Upper lobe of left lung (tissue), 6 donors: ENCODE measurements at regions not wholly inside any gene's neighbourhood (a gene's known extent, or its start where the extent isn't known, plus 50 kb on each side); places are given as distances from the start of the nearest gene placed in this dataset.

Source experiments
- ATAC-seq, 2 donors: fragments of 200-7000 bp; cut with Tn5 transposase; one replicate each; pipeline ENCODE4 v1.9.1; 2022; ENCODE audit warnings: mild to moderate bottlenecking in 2 of 2, moderate library complexity in 2 of 2; ENCODE audit not compliant: low FRiP score in 2 of 2
- DNase-seq, 2 donors: peaks; one replicate each; pipeline ENCODE4 v3.0.0-alpha.2; 2019 to 2020
- H3K27ac ChIP-seq, 4 donors: fragments of 200-600 bp; sonication (generic); one replicate each; pipeline ENCODE4 v1.5.1; 2016 to 2019
- H3K27me3 ChIP-seq, 4 donors: fragments of 200-600 bp; sonication (generic); one replicate each; pipeline ENCODE4 v1.5.1; 2017 to 2019
- H3K36me3 ChIP-seq, 4 donors: fragments of 200-600 bp; sonication (generic); one replicate each; pipeline ENCODE4 v1.5.1; 2016 to 2019
- H3K4me1 ChIP-seq, 4 donors: fragments of 200-600 bp; sonication (generic); one replicate each; pipeline ENCODE4 v1.5.1; 2018 to 2019
- H3K4me3 ChIP-seq, 4 donors: fragments of 200-600 bp; sonication (generic); one replicate each; pipeline ENCODE4 v1.5.1; 2017 to 2019; ENCODE audit warnings: mild to moderate bottlenecking in 2 of 4, moderate library complexity in 1 of 4
- H3K9me3 ChIP-seq, 4 donors: fragments of 200-600 bp; sonication (generic); one replicate each; pipeline ENCODE4 v1.5.1; 2018 to 2019
- EP300 ChIP-seq, 4 donors: sonication (generic); formaldehyde crosslinking; IDR thresholded peaks; one replicate each; pipeline ENCODE4 v1.5.1; 2017; ENCODE audit warnings: antibody characterized with exemption in 4 of 4, control low read depth in 2 of 4
- POLR2A ChIP-seq, 4 donors: fragments of 450-650 bp; IDR thresholded peaks; one replicate each; pipeline ENCODE4 v1.5.1; 2016 to 2017; ENCODE audit warnings: antibody characterized with exemption in 4 of 4, mild to moderate bottlenecking in 2 of 4
- POLR2AphosphoS5 ChIP-seq, 2 donors: sonication (generic); formaldehyde crosslinking; IDR thresholded peaks; one replicate each; pipeline ENCODE4 v1.5.1; 2017; ENCODE audit warnings: antibody characterized with exemption in 2 of 2
- WGBS, 2 donors: methylation state at CpG; one replicate each; pipeline ENCODE4 v1.1.5; 2017 to 2018; 5-methylcytosine and 5-hydroxymethylcytosine counted together
- TF ChIP-seq, protein P1 (sequence below), 6 experiments: fragments of 450-650 bp in 4 of 6; fragments of 200-600 bp in 2 of 6; sonication (generic) in 2 of 6; IDR thresholded peaks; one replicate each; pipeline ENCODE4 v1.5.1; 2016 to 2019; ENCODE audit warnings: antibody characterized with exemption in 6 of 6
- donor health status: DM: no; HTN: no; CAD: no; lungs with moderate emphysema.
- donor health status: DM: no; HTN: yes; CAD: no; lungs with severe emphysema.

DNA sequence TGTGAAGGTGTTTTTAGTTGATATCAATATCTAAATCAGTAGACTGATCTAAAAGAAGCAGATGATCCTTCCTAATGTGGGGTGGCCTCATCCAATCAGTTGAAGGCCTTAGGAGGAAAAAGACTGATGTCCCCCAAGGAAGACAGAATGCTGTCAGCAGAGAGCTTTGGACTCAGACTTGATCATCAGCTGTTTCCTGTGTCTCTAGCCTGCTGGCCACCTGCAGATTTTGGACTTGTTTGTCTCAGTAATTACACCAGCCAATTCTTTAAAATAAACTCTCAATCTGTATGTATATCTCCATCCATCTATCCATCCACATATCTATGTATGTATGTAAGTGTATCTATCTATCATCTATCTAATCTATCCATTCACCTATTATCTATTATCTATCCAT lies 301.3 kb downstream of the LPIN1 start:
- Histone ChIP-seq H3K27me3 (no peaks in the 10 kb centered on the region), H3K9me3 (no peaks in the 10 kb centered on the region), H3K36me3 (no peaks in the 10 kb centered on the region), H3K4me1 (no peaks in the 10 kb centered on the region), H3K27ac (no peak overlapping the region), H3K4me3 (no peak overlapping the region)
- DNase-seq (no peak), ATAC-seq (no peak)
- no peak for TF ChIP-seq POLR2A (IDR thresholded peaks at IDR 0.05)
- TF ChIP-seq POLR2AphosphoS5 (IDR thresholded peaks at IDR 0.05): no peak
- no peak for TF ChIP-seq EP300 (IDR thresholded peaks at IDR 0.05)
- TF ChIP-seq, protein P1, sequence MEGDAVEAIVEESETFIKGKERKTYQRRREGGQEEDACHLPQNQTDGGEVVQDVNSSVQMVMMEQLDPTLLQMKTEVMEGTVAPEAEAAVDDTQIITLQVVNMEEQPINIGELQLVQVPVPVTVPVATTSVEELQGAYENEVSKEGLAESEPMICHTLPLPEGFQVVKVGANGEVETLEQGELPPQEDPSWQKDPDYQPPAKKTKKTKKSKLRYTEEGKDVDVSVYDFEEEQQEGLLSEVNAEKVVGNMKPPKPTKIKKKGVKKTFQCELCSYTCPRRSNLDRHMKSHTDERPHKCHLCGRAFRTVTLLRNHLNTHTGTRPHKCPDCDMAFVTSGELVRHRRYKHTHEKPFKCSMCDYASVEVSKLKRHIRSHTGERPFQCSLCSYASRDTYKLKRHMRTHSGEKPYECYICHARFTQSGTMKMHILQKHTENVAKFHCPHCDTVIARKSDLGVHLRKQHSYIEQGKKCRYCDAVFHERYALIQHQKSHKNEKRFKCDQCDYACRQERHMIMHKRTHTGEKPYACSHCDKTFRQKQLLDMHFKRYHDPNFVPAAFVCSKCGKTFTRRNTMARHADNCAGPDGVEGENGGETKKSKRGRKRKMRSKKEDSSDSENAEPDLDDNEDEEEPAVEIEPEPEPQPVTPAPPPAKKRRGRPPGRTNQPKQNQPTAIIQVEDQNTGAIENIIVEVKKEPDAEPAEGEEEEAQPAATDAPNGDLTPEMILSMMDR (IDR thresholded peaks at IDR 0.05): no peak

DNA sequence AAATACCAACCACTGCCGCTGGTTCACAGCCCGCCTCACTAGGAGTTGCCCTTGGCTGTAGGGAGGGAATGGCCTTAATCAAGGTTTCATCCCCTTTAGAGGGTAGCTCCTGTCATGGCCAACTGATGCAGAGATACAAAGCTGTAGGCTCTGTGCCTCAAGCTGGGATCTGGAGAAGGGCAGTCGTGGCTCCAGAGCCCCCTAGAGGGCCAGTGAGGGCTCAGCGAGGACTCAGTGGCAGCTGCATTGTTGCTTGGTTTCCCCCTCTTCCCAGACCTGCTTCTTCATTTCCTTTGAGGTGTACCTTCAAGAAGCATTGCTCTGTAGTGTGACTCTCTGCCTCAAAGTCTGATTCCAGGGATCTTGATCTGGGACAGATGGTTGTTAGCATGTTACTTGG lies 302.1 kb downstream of the LPIN1 start:
- Histone ChIP-seq H3K36me3 (no peaks in the 10 kb centered on the region), H3K4me3 (no peak overlapping the region), H3K9me3 (no peaks in the 10 kb centered on the region), H3K27ac (no peak overlapping the region), H3K27me3 (no peaks in the 10 kb centered on the region), H3K4me1 (no peaks in the 10 kb centered on the region)
- DNase-seq (no peak), ATAC-seq (no peak)
- TF ChIP-seq EP300 (IDR thresholded peaks at IDR 0.05) (no peak), POLR2AphosphoS5 (IDR thresholded peaks at IDR 0.05) (no peak), POLR2A (IDR thresholded peaks at IDR 0.05) (no peak)
- TF ChIP-seq, protein P1 (IDR thresholded peaks at IDR 0.05): no peak
- 80 to 100% methylated on average over 2 to 4 of the region's 4 CpGs for WGBS, 2 donors

DNA sequence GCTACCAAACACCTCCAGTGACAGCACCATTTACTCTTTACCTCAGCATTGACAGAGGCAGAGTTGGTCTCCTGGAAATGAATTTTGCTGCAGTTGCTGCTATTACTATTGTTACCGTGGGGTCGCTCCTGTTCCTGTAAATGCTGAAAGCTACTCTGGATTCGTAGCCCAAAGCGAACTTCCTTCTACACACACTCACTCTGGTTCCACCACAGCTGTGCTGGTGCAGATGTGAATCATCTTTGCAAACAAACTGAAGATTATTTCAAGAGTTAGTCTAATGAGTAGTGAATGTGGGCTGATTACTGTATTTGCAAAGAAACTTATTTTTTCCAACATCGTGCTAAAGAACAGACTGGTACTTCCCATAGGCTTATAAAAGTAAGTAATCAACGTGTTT lies 304.0 kb downstream of the LPIN1 start:
- no peak overlapping the region for H3K4me3 ChIP-seq
- H3K36me3 ChIP-seq: no peaks in the 10 kb centered on the region
- WGBS, 2 donors: 48 to 54% methylated on average over 6 of the region's 6 CpGs
- H3K27me3 ChIP-seq: no peaks in the 10 kb centered on the region
- H3K4me1 ChIP-seq: no peaks in the 10 kb centered on the region
- ATAC-seq: peak in 1 of 2 donors; percentile 36
- no peak overlapping the region for H3K27ac ChIP-seq
- no peak for DNase-seq
- TF ChIP-seq, protein P1 (IDR thresholded peaks at IDR 0.05): no peak
- no peak for TF ChIP-seq POLR2A (IDR thresholded peaks at IDR 0.05)
- no peak for TF ChIP-seq EP300 (IDR thresholded peaks at IDR 0.05)
- no peak for TF ChIP-seq POLR2AphosphoS5 (IDR thresholded peaks at IDR 0.05)
- H3K9me3 ChIP-seq: no peaks in the 10 kb centered on the region

DNA sequence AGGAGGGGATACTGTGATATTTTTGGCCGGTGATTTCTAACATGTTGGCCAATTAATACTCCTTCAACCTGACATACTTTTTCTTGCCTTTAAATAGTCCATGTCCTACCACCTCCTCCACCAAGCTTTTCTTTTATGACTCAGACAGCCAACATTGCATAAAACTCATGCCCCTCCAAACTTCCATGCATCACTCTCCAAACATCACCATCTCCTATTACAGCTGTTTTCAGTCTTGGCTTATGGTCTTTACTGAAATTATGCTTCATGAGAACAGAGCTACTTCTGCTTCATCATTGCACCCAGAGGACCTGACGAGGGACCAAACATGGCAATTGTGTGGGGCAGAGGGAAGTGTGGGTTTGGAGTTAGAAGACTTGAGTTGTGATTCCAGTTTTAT lies 305.4 kb downstream of the LPIN1 start:
- DNase-seq (no peak), ATAC-seq (no peak)
- Histone ChIP-seq H3K9me3 (no peaks in the 10 kb centered on the region), H3K36me3 (no peaks in the 10 kb centered on the region), H3K4me1 (peaks cover 0 to under 1% (median 0%) of the 10 kb centered on the region in 4 donors), H3K4me3 (no peak overlapping the region), H3K27me3 (no peaks in the 10 kb centered on the region), H3K27ac (no peak overlapping the region)
- WGBS, 2 donors: 81 to 91% methylated on average over 2 of the region's 2 CpGs
- TF ChIP-seq POLR2A (IDR thresholded peaks at IDR 0.05) (no peak), POLR2AphosphoS5 (IDR thresholded peaks at IDR 0.05) (no peak), EP300 (IDR thresholded peaks at IDR 0.05) (no peak)
- TF ChIP-seq, protein P1 (IDR thresholded peaks at IDR 0.05): no peak

DNA sequence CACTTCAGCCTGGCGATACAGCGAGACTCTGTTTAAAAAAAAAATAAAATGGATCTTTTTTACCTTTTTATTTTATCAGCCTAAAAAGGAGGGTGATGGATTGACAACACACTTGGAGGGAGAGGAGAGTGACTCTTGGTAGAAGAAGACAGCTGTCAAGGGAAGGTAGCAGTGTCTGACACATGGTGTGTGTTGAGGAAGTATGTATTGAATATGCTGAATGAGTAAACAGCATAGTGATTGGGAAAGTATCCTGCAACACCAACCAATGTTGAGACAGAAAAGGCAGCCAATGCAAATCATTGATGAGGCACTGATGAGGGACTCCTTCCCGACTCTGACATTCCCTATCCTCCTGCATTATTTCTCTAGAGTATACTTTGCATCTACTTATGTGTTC lies 306.4 kb downstream of the LPIN1 start:
- no peak for TF ChIP-seq POLR2AphosphoS5 (IDR thresholded peaks at IDR 0.05)
- no peak for TF ChIP-seq EP300 (IDR thresholded peaks at IDR 0.05)
- no peak for TF ChIP-seq POLR2A (IDR thresholded peaks at IDR 0.05)
- TF ChIP-seq, protein P1 (IDR thresholded peaks at IDR 0.05): no peak
- DNase-seq (no peak), ATAC-seq (no peak)
- Histone ChIP-seq H3K27me3 (no peaks in the 10 kb centered on the region), H3K36me3 (no peaks in the 10 kb centered on the region), H3K4me1 (peaks cover 0 to 6% (median 0%) of the 10 kb centered on the region in 4 donors), H3K4me3 (no peak overlapping the region), H3K9me3 (no peaks in the 10 kb centered on the region), H3K27ac (no peak overlapping the region)
- WGBS, 2 donors: 93 to 94% methylated on average over 3 of the region's 3 CpGs
